ENCODE measurements at regions not wholly inside any gene's neighbourhood (a gene's known extent, or its start where the extent isn't known, plus 50 kb on each side); places are given as distances from the start of the nearest gene placed in this dataset.

DNA sequence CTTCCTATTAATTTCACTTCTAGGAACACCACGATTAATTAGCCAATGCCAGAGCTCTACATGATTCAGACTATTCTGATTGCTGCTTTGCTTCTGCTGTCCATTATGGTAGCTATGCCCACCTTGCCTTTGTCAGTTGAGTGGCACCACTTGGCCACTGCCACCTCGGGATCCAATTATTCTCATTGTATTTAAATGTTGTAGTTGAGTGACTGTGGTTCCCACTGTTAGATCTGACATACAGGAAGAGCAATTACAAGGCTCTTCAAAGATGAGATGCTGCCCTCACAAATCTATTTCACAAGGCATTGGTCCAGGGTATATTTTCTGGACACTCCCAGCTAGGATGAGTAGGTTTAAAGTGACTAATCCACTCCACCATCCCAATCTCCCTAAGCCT lies 864.5 kb upstream of the EDIL3 start:
- no peak for DNase-seq (ENCODE audit: low spot score in 2 of 2)
- no peak overlapping the region for H3K4me3 ChIP-seq (ENCODE audit: low read depth, poor library complexity, severe bottlenecking)
- intact Hi-C loops (cut with DNase I; ENCODE audit: low total_unique reads): no loop called here
- WGBS, 2 donors: 78 to 86% methylated on average over 2 of the region's 2 CpGs
- TF ChIP-seq POLR2A (IDR thresholded peaks at IDR 0.05): no peak
- TF ChIP-seq, protein P1, sequence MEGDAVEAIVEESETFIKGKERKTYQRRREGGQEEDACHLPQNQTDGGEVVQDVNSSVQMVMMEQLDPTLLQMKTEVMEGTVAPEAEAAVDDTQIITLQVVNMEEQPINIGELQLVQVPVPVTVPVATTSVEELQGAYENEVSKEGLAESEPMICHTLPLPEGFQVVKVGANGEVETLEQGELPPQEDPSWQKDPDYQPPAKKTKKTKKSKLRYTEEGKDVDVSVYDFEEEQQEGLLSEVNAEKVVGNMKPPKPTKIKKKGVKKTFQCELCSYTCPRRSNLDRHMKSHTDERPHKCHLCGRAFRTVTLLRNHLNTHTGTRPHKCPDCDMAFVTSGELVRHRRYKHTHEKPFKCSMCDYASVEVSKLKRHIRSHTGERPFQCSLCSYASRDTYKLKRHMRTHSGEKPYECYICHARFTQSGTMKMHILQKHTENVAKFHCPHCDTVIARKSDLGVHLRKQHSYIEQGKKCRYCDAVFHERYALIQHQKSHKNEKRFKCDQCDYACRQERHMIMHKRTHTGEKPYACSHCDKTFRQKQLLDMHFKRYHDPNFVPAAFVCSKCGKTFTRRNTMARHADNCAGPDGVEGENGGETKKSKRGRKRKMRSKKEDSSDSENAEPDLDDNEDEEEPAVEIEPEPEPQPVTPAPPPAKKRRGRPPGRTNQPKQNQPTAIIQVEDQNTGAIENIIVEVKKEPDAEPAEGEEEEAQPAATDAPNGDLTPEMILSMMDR (IDR thresholded peaks at IDR 0.05): no peak

DNA sequence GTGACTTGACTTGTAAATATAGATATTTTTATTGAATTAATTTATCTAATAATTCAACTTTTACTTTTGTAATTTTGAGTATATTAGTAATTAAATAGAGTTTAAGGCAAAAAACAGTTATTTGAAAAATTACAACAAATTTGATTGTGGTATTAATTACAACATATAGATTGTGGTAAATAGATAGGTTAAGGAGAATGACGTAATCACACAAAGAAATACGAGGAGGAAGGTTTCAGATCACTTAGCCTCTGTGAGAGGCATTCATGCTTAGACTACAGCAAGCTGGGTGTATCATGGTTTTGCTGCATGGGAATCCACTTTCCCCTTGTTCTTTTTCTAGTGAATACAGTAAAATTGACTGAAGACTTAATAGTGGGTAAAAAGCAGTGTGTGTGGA lies 878.4 kb upstream of the EDIL3 start:
- 52 to 59% methylated on average over 2 of the region's 2 CpGs for WGBS, 2 donors
- intact Hi-C loops (cut with DNase I; ENCODE audit: low total_unique reads): no loop called here
- TF ChIP-seq, protein P1 (IDR thresholded peaks at IDR 0.05): no peak
- no peak for TF ChIP-seq POLR2A (IDR thresholded peaks at IDR 0.05)

DNA sequence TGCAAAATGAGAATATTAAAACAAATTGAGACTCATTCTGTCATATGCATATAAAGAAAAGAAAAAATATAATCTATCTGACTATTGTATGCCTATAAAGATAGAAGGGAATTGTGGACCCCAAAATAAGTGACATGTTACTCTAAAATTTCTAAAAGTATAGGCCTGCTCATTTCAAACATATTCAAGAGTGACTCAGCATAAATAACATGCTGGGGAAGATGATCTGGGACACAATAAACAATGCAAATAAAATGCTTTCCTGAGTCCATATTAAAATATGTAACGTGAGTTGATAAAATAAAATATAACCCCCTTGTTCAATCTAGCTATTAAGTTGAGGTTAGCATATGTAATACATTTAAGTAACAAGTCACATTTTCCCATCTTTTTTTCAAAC lies 882.0 kb upstream of the EDIL3 start:
- TF ChIP-seq POLR2A (IDR thresholded peaks at IDR 0.05): no peak
- TF ChIP-seq, protein P1 (IDR thresholded peaks at IDR 0.05): no peak
- intact Hi-C loops (cut with DNase I; ENCODE audit: low total_unique reads): no loop called here
- 80 to 92% methylated on average over 1 of the region's 1 CpG for WGBS, 2 donors
- DNase-seq (ENCODE audit: low spot score in 2 of 2): no peak
- no peak overlapping the region for H3K4me3 ChIP-seq (ENCODE audit: low read depth, poor library complexity, severe bottlenecking)

More for the DNA sequence above, 878.4 kb upstream of the EDIL3 start:
- no peak for DNase-seq (ENCODE audit: low spot score in 2 of 2)
- H3K4me3 ChIP-seq (ENCODE audit: low read depth, poor library complexity, severe bottlenecking): no peak overlapping the region

DNA sequence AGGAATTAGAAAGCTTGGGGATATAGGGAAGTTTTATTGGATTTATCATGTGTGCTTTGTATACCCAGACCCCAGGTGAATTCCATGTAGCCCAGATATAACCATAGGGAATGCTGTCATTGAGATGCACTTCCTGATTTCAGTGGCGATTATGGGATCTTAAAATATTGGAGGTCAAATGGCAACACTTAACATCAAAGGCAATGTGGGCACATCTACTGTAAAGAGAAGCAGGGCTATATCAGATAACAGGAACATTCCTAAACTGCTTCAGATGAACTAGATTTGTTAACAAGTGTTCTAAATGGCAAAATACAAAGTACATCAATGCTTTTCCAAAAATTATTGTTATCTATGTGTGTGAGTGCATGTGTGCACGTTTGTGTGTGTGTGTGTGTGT lies 883.5 kb upstream of the EDIL3 start:
- intact Hi-C loops (cut with DNase I; ENCODE audit: low total_unique reads): no loop called here
- no peak overlapping the region for H3K4me3 ChIP-seq (ENCODE audit: low read depth, poor library complexity, severe bottlenecking)
- DNase-seq (ENCODE audit: low spot score in 2 of 2): no peak
- no peak for TF ChIP-seq POLR2A (IDR thresholded peaks at IDR 0.05)
- TF ChIP-seq, protein P1 (IDR thresholded peaks at IDR 0.05): no peak
- 37 to 40% methylated on average over 2 of the region's 2 CpGs for WGBS, 2 donors

DNA sequence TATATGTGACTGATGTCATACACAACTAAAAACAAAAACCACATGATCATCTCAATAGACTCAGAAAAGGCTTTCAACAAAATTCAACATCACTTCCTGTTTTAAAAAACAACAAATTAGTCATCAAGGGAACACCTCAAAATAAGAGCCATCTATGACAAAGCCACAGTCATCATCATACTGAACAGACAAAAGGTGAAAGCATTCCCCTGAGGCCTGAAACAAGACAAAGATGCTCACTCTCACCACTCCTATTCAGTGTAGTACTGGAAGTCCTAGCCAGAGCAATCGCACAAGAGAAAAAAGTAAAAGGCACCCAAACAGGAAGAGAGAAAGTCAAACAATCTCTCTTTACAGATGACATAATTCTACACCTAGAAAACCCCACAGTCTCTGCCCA lies 893.5 kb upstream of the EDIL3 start:
- TF ChIP-seq POLR2A (IDR thresholded peaks at IDR 0.05): no peak
- TF ChIP-seq, protein P1 (IDR thresholded peaks at IDR 0.05): no peak
- intact Hi-C loops (cut with DNase I; ENCODE audit: low total_unique reads): no loop called here
- no peak overlapping the region for H3K4me3 ChIP-seq (ENCODE audit: low read depth, poor library complexity, severe bottlenecking)
- WGBS, 2 donors: 73 to 83% methylated on average over 1 of the region's 1 CpG
- no peak for DNase-seq (ENCODE audit: low spot score in 2 of 2)

DNA sequence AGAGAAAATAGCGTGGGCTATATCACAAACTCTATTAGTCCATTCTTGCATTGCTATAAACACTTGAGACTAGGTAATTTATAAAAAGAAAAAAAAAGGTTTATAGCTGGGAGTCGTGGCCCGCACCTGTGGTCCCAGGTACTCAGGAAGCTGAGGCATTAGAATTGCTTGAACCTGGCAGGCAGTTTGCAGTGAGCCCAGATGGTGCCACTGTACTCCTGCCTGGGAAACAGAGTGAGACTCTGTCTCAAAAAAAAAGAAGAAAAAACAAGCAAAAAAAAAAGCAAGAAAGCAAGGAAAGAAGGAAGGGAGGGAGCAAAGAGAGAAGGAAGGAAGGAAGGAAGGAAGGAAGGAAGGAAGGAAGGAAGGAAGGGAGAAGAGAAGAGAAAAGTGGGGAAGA lies 904.2 kb upstream of the EDIL3 start:
- TF ChIP-seq, protein P1 (IDR thresholded peaks at IDR 0.05): no peak
- no peak for TF ChIP-seq POLR2A (IDR thresholded peaks at IDR 0.05)
- DNase-seq (ENCODE audit: low spot score in 2 of 2): no peak
- intact Hi-C loops (cut with DNase I; ENCODE audit: low total_unique reads): no loop called here
- 78 to 83% methylated on average over 3 of the region's 3 CpGs for WGBS, 2 donors
- H3K4me3 ChIP-seq (ENCODE audit: low read depth, poor library complexity, severe bottlenecking): no peak overlapping the region
